ENCODE measurements at regions not wholly inside any gene's neighbourhood (a gene's known extent, or its start where the extent isn't known, plus 50 kb on each side); places are given as distances from the start of the nearest gene placed in this dataset.

- H3K4me3 Mint-ChIP-seq = no peak overlapping the region
- peaks cover 3% of the 10 kb centered on the region for H3K9me3 Mint-ChIP-seq
- peak overlapping the region; percentile 65 for H3K27ac Mint-ChIP-seq (ENCODE audit: unreplicated experiment)
- H3K36me3 Mint-ChIP-seq (ENCODE audit: low read depth) = peaks cover 5% of the 10 kb centered on the region
- no peak for DNase-seq (ENCODE audit: low read depth, low spot score)
- H3K27me3 Mint-ChIP-seq (ENCODE audit: low read depth) = no peaks in the 10 kb centered on the region
- no peak for TF ChIP-seq CTCF (conservative IDR thresholded peaks at IDR 0.05)
- peaks cover 24% of the 10 kb centered on the region for H3K4me1 Mint-ChIP-seq
Measured at GRCh38 chr12:89899651-89900050, 191.0 kb upstream of the ATP2B1 start.

GRCh38 chr12:89895591-89895990 is 187.0 kb upstream of the ATP2B1 start:
- Mint-ChIP-seq H3K4me1 (peaks cover 28% of the 10 kb centered on the region), H3K27ac (ENCODE audit: unreplicated experiment) (no peak overlapping the region), H3K36me3 (ENCODE audit: low read depth) (peaks cover 5% of the 10 kb centered on the region), H3K27me3 (ENCODE audit: low read depth) (no peaks in the 10 kb centered on the region), H3K4me3 (no peak overlapping the region), H3K9me3 (peaks cover 3% of the 10 kb centered on the region)
- DNase-seq (ENCODE audit: low read depth, low spot score) = no peak
- TF ChIP-seq CTCF (conservative IDR thresholded peaks at IDR 0.05) = no peak

GRCh38 chr12:89895101-89895500 is 186.5 kb upstream of the ATP2B1 start:
- H3K9me3 Mint-ChIP-seq = peaks cover 4% of the 10 kb centered on the region
- H3K27me3 Mint-ChIP-seq (ENCODE audit: low read depth) = no peaks in the 10 kb centered on the region
- peaks cover 28% of the 10 kb centered on the region for H3K4me1 Mint-ChIP-seq
- no peak overlapping the region for H3K4me3 Mint-ChIP-seq
- H3K27ac Mint-ChIP-seq (ENCODE audit: unreplicated experiment) = no peak overlapping the region
- no peak for TF ChIP-seq CTCF (conservative IDR thresholded peaks at IDR 0.05)
- DNase-seq (ENCODE audit: low read depth, low spot score) = no peak
- H3K36me3 Mint-ChIP-seq (ENCODE audit: low read depth) = peaks cover 6% of the 10 kb centered on the region

GRCh38 chr12:89893972-89894706 is 185.5 kb upstream of the ATP2B1 start:
- Mint-ChIP-seq H3K27ac (ENCODE audit: unreplicated experiment) (peak overlapping the region; percentile 92), H3K9me3 (peaks cover 4% of the 10 kb centered on the region), H3K4me1 (peaks cover 21% of the 10 kb centered on the region), H3K27me3 (ENCODE audit: low read depth) (no peaks in the 10 kb centered on the region), H3K4me3 (no peak overlapping the region), H3K36me3 (ENCODE audit: low read depth) (peaks cover 6% of the 10 kb centered on the region)
- TF ChIP-seq CTCF (conservative IDR thresholded peaks at IDR 0.05) = no peak
- DNase-seq (ENCODE audit: low read depth, low spot score) = no peak

GRCh38 chr12:89892436-89892835 is 183.8 kb upstream of the ATP2B1 start:
- Mint-ChIP-seq H3K27ac (ENCODE audit: unreplicated experiment) (no peak overlapping the region), H3K27me3 (ENCODE audit: low read depth) (no peaks in the 10 kb centered on the region), H3K36me3 (ENCODE audit: low read depth) (peaks cover 3% of the 10 kb centered on the region), H3K4me3 (no peak overlapping the region), H3K9me3 (peaks cover 4% of the 10 kb centered on the region), H3K4me1 (peaks cover 19% of the 10 kb centered on the region)
- TF ChIP-seq CTCF (conservative IDR thresholded peaks at IDR 0.05) = no peak
- DNase-seq (ENCODE audit: low read depth, low spot score) = no peak
